A172 (cell line): ENCODE measurements at regions not wholly inside any gene's neighbourhood (a gene's known extent, or its start where the extent isn't known, plus 50 kb on each side); places are given as distances from the start of the nearest gene placed in this dataset.

ENCODE experiments used
- DNase-seq: peaks from one replicate; pipeline ENCODE4 v3.0.0-alpha.2; 2015; ENCODE audit warnings: low spot score

GRCh38 chr9:2987679-2988078, 143.8 kb upstream of the PUM3 start:
- DNase-seq, result no peak

GRCh38 chr9:2985343-2985742, 141.4 kb upstream of the PUM3 start:
- DNase-seq, result no peak

- no peak for DNase-seq
Observed at GRCh38 chr9:2984491-2984890, 140.6 kb upstream of the PUM3 start.

GRCh38 chr9:2979957-2980610, 136.2 kb upstream of the PUM3 start:
- DNase-seq, result no peak

GRCh38 chr9:2972475-2972874, 128.6 kb upstream of the PUM3 start:
- DNase-seq, result no peak

- no peak for DNase-seq
Observed at GRCh38 chr9:2970864-2971263, 127.0 kb upstream of the PUM3 start.

- no peak for DNase-seq
Observed at GRCh38 chr9:2967766-2968165, 123.9 kb upstream of the PUM3 start.

- no peak for DNase-seq
Observed at GRCh38 chr9:2966565-2967300, 122.8 kb upstream of the PUM3 start.

GRCh38 chr9:2964470-2964869, 120.6 kb upstream of the PUM3 start:
- DNase-seq, result no peak

GRCh38 chr9:2963307-2963706, 119.4 kb upstream of the PUM3 start:
- DNase-seq, result no peak

- no peak for DNase-seq
Observed at GRCh38 chr9:2962471-2963172, 118.7 kb upstream of the PUM3 start.

- no peak for DNase-seq
Observed at GRCh38 chr9:2958219-2958618, 114.3 kb upstream of the PUM3 start.

GRCh38 chr9:2957656-2958200, 113.8 kb upstream of the PUM3 start:
- DNase-seq, result no peak

GRCh38 chr9:2955575-2955974, 111.7 kb upstream of the PUM3 start:
- no peak for DNase-seq

- DNase-seq, result no peak
Observed at GRCh38 chr9:2939368-2939767, 95.5 kb upstream of the PUM3 start.

- DNase-seq, result no peak
Observed at GRCh38 chr9:2936221-2936620, 92.3 kb upstream of the PUM3 start.

GRCh38 chr9:2934883-2935282, 91.0 kb upstream of the PUM3 start:
- no peak for DNase-seq

- no peak for DNase-seq
Observed at GRCh38 chr9:2934241-2934650, 90.4 kb upstream of the PUM3 start.

GRCh38 chr9:2933165-2934095, 89.5 kb upstream of the PUM3 start:
- no peak for DNase-seq

GRCh38 chr9:2928411-2928810, 84.5 kb upstream of the PUM3 start:
- DNase-seq, result no peak

GRCh38 chr9:2925016-2925415, 81.1 kb upstream of the PUM3 start:
- DNase-seq, result no peak

GRCh38 chr9:2924380-2924768, 80.5 kb upstream of the PUM3 start:
- no peak for DNase-seq
